Endodermal cell (in vitro differentiated cells): ENCODE measurements at regions not wholly inside any gene's neighbourhood (a gene's known extent, or its start where the extent isn't known, plus 50 kb on each side); places are given as distances from the start of the nearest gene placed in this dataset.

Experiments used
- DNase-seq: peaks from one replicate; pipeline ENCODE4 v3.0.0-alpha.2; 2017
- H3K27ac ChIP-seq: 2 replicates; pipeline ENCODE4 v1.5.1; 2013; ENCODE audit warnings: mild to moderate bottlenecking, low read depth, low read length, moderate library complexity
- H3K27me3 ChIP-seq: 2 replicates; pipeline ENCODE4 v1.6.1; 2013; ENCODE audit warnings: mild to moderate bottlenecking, low read length, moderate library complexity; ENCODE audit not compliant: insufficient read depth, control insufficient read depth, poor library complexity, severe bottlenecking
- H3K36me3 ChIP-seq: 2 replicates; pipeline ENCODE4 v1.7.0; 2013; ENCODE audit warnings: mild to moderate bottlenecking, low read length, moderate library complexity; ENCODE audit not compliant: control insufficient read depth, insufficient read depth
- H3K4me1 ChIP-seq: one replicate; pipeline ENCODE4 v1.7.0; 2013; ENCODE audit warnings: low read length; ENCODE audit not compliant: control insufficient read depth, insufficient read depth
- H3K4me3 ChIP-seq: 2 replicates; pipeline ENCODE4 v1.5.1; 2013; ENCODE audit warnings: mild to moderate bottlenecking, low read length, moderate library complexity
- H3K9ac ChIP-seq: 2 replicates; pipeline ENCODE4 v1.6.1; 2013; ENCODE audit warnings: mild to moderate bottlenecking, low read length, moderate library complexity; ENCODE audit not compliant: poor library complexity, severe bottlenecking; ENCODE audit errors: extremely low read depth
- H3K9me3 ChIP-seq: 2 replicates; pipeline ENCODE4 v1.6.1; 2013; ENCODE audit warnings: mild to moderate bottlenecking, low read length, moderate library complexity; ENCODE audit not compliant: control insufficient read depth
- H3K27ac Mint-ChIP-seq: 2 replicates; pipeline ENCODE4 v1.8.0; 2020; ENCODE audit warnings: mixed read lengths
- H3K27me3 Mint-ChIP-seq: 2 replicates; pipeline ENCODE4 v1.8.0; 2021; ENCODE audit warnings: mild to moderate bottlenecking, mixed read lengths; ENCODE audit not compliant: insufficient read depth
- H3K36me3 Mint-ChIP-seq: 2 replicates; pipeline ENCODE4 v1.8.0; 2020; ENCODE audit warnings: low read depth, mixed read lengths
- H3K4me1 Mint-ChIP-seq: 2 replicates; pipeline ENCODE4 v1.8.0; 2020; ENCODE audit warnings: mixed read lengths
- H3K4me3 Mint-ChIP-seq: 2 replicates; pipeline ENCODE4 v1.8.0; 2020; ENCODE audit warnings: mild to moderate bottlenecking, moderate library complexity, mixed read lengths
- H3K9me3 Mint-ChIP-seq: 2 replicates; pipeline ENCODE4 v1.8.0; 2020; ENCODE audit warnings: mild to moderate bottlenecking, mixed read lengths
- WGBS, 2 experiments: methylation state at CpG; one replicate each; pipeline versions ENCODE4 v1.1.5 to v1.1.7; 2013; ENCODE audit warnings: missing lambda C conversion rate in 2 of 2, mixed read lengths in 1 of 2; ENCODE audit not compliant: insufficient coverage in 1 of 2, insufficient read length in 1 of 2; 5-methylcytosine and 5-hydroxymethylcytosine counted together
- TF ChIP-seq, protein P1 (sequence below): fragments of 200-600 bp; sonication (generic); conservative IDR thresholded peaks from 2 replicates; pipeline ENCODE4 v1.5.0; 2021; ENCODE audit warnings: antibody characterized with exemption, mild to moderate bottlenecking

- Histone ChIP-seq H3K27me3 (no peaks in the 10 kb centered on the region), H3K9me3 (no peaks in the 10 kb centered on the region), H3K27ac (no peak overlapping the region), H3K4me3 (no peak overlapping the region), H3K36me3 (no peaks in the 10 kb centered on the region), H3K4me1 (peaks cover 7% of the 10 kb centered on the region), H3K9ac (no peak overlapping the region)
- H3K27ac Mint-ChIP-seq: no peak overlapping the region
- no peaks in the 10 kb centered on the region for H3K9me3 Mint-ChIP-seq
- no peak for DNase-seq
- H3K4me1 Mint-ChIP-seq: peaks cover 21% of the 10 kb centered on the region
- TF ChIP-seq, protein P1, sequence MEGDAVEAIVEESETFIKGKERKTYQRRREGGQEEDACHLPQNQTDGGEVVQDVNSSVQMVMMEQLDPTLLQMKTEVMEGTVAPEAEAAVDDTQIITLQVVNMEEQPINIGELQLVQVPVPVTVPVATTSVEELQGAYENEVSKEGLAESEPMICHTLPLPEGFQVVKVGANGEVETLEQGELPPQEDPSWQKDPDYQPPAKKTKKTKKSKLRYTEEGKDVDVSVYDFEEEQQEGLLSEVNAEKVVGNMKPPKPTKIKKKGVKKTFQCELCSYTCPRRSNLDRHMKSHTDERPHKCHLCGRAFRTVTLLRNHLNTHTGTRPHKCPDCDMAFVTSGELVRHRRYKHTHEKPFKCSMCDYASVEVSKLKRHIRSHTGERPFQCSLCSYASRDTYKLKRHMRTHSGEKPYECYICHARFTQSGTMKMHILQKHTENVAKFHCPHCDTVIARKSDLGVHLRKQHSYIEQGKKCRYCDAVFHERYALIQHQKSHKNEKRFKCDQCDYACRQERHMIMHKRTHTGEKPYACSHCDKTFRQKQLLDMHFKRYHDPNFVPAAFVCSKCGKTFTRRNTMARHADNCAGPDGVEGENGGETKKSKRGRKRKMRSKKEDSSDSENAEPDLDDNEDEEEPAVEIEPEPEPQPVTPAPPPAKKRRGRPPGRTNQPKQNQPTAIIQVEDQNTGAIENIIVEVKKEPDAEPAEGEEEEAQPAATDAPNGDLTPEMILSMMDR: no peak
- H3K27me3 Mint-ChIP-seq: peaks cover 21% of the 10 kb centered on the region
- H3K36me3 Mint-ChIP-seq: no peaks in the 10 kb centered on the region
- no peak overlapping the region for H3K4me3 Mint-ChIP-seq
- 70 to 90% methylated on average over 2 of the region's 2 CpGs for WGBS, 2 experiments
These were observed 325.8 kb downstream of the RPL10L start for GRCh38 chr14:46325777-46326176.

- Histone ChIP-seq H3K4me1 (peaks cover 7% of the 10 kb centered on the region), H3K9me3 (no peaks in the 10 kb centered on the region), H3K27ac (no peak overlapping the region), H3K9ac (no peak overlapping the region), H3K27me3 (no peaks in the 10 kb centered on the region), H3K4me3 (no peak overlapping the region), H3K36me3 (no peaks in the 10 kb centered on the region)
- Mint-ChIP-seq H3K4me1 (peaks cover 21% of the 10 kb centered on the region), H3K27ac (no peak overlapping the region), H3K27me3 (peaks cover 21% of the 10 kb centered on the region), H3K36me3 (no peaks in the 10 kb centered on the region), H3K4me3 (no peak overlapping the region), H3K9me3 (no peaks in the 10 kb centered on the region)
- DNase-seq: peak; percentile 57
- TF ChIP-seq, protein P1: peak; percentile 57
- WGBS, 2 experiments: 73 to 85% methylated on average over 3 to 5 of the region's 5 CpGs
These were observed 326.4 kb downstream of the RPL10L start for GRCh38 chr14:46325157-46325556.

DNA sequence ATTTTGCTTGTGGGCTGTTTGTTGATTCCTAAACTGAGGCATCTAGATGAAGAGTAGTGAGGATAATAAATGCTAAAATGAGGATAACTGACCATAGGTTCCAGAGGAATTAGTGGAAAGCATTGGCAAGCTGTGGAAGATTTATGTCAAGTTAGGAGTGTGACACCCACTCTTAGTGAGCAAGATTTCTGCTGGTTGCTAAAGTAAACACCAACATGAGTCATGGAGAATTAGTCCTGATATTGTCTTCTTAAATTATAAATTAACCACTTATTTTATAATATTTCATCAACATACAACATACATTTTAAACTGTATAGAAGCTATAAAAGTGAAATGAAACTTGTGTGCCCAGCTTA, 328.2 kb downstream of the RPL10L start:
- H3K27ac ChIP-seq: no peak overlapping the region
- no peak for DNase-seq
- TF ChIP-seq, protein P1: no peak
- Mint-ChIP-seq H3K27ac (no peak overlapping the region), H3K36me3 (no peaks in the 10 kb centered on the region), H3K9me3 (no peaks in the 10 kb centered on the region), H3K4me1 (peaks cover 21% of the 10 kb centered on the region), H3K4me3 (no peak overlapping the region), H3K27me3 (peaks cover 23% of the 10 kb centered on the region)
- H3K9me3 ChIP-seq: no peaks in the 10 kb centered on the region
- H3K4me1 ChIP-seq: peaks cover 7% of the 10 kb centered on the region
- H3K36me3 ChIP-seq: no peaks in the 10 kb centered on the region
- no peak overlapping the region for H3K4me3 ChIP-seq
- no peak overlapping the region for H3K9ac ChIP-seq
- no peaks in the 10 kb centered on the region for H3K27me3 ChIP-seq
